ENCODE measurements at regions not wholly inside any gene's neighbourhood (a gene's known extent, or its start where the extent isn't known, plus 50 kb on each side); places are given as distances from the start of the nearest gene placed in this dataset.

- TF ChIP-seq CTCF (IDR thresholded peaks at IDR 0.05 in 4 of 5, conservative IDR thresholded peaks at IDR 0.05 in 1 of 5) (no peak), POLR2A (IDR thresholded peaks at IDR 0.05) (no peak)
These were observed 307.7 kb downstream of the PCDH20 start for GRCh38 chr13:61107989-61108388.

All from gastrocnemius medialis (tissue), 4 donors.